ENCODE measurements at regions not wholly inside any gene's neighbourhood (a gene's known extent, or its start where the extent isn't known, plus 50 kb on each side); places are given as distances from the start of the nearest gene placed in this dataset.
"Not testable (repeated sequence)": the region's sequence is repeated elsewhere in the genome, so short reads cannot be mapped to it uniquely, and the experiment has no call there.

- no peak for TF ChIP-seq CTCF (IDR thresholded peaks at IDR 0.05; ENCODE audit: low read depth, low read length)
- no peak for DNase-seq (ENCODE audit: extremely low read depth, low read depth)
Measured at GRCh38 chr22:48417225-48418070, 1410.2 kb downstream of the BRD1 start.

GRCh38 chr22:48416396-48417224 is 1411.1 kb downstream of the BRD1 start:
- DNase-seq (ENCODE audit: extremely low read depth, low read depth), result no peak
- no peak for TF ChIP-seq CTCF (IDR thresholded peaks at IDR 0.05; ENCODE audit: low read depth, low read length)

- TF ChIP-seq CTCF (IDR thresholded peaks at IDR 0.05; ENCODE audit: low read depth, low read length), result no peak
- DNase-seq (ENCODE audit: extremely low read depth, low read depth), result no peak
Measured at GRCh38 chr22:48415520-48415919, 1412.2 kb downstream of the BRD1 start.

- no peak for DNase-seq (ENCODE audit: extremely low read depth, low read depth)
- no peak for TF ChIP-seq CTCF (IDR thresholded peaks at IDR 0.05; ENCODE audit: low read depth, low read length)
Measured at GRCh38 chr22:48414651-48415050, 1413.0 kb downstream of the BRD1 start.

GRCh38 chr22:48412931-48413330 is 1414.7 kb downstream of the BRD1 start:
- not testable (repeated sequence) for DNase-seq (ENCODE audit: extremely low read depth, low read depth)

GRCh38 chr22:48410536-48410935 is 1417.1 kb downstream of the BRD1 start:
- DNase-seq (ENCODE audit: extremely low read depth, low read depth), result no peak

More at GRCh38 chr22:48410536-48410935, 1417.1 kb downstream of the BRD1 start:
- TF ChIP-seq CTCF (IDR thresholded peaks at IDR 0.05; ENCODE audit: low read depth, low read length), result no peak
